Nephron progenitor cell (in vitro differentiated cells): ENCODE measurements at regions not wholly inside any gene's neighbourhood (a gene's known extent, or its start where the extent isn't known, plus 50 kb on each side); places are given as distances from the start of the nearest gene placed in this dataset.

Experiments used
- DNase-seq: peaks from one replicate; pipeline ENCODE4 v3.0.0; 2021
- H3K27ac Mint-ChIP-seq: 2 replicates; pipeline ENCODE4 v1.8.0; 2021; ENCODE audit warnings: mild to moderate bottlenecking, moderate library complexity, mixed read lengths
- H3K27me3 Mint-ChIP-seq: 2 replicates; pipeline ENCODE4 v1.8.0; 2021; ENCODE audit warnings: mild to moderate bottlenecking, low read depth, mixed read lengths; ENCODE audit not compliant: poor library complexity
- H3K36me3 Mint-ChIP-seq: 2 replicates; pipeline ENCODE4 v1.8.0; 2021; ENCODE audit warnings: low read depth, mixed read lengths
- H3K4me1 Mint-ChIP-seq: 2 replicates; pipeline ENCODE4 v1.8.0; 2021; ENCODE audit warnings: mixed read lengths
- H3K4me3 Mint-ChIP-seq: 2 replicates; pipeline ENCODE4 v1.8.0; 2021; ENCODE audit warnings: mild to moderate bottlenecking, moderate library complexity, mixed read lengths
- H3K9me3 Mint-ChIP-seq: 2 replicates; pipeline ENCODE4 v1.8.0; 2021; ENCODE audit warnings: mild to moderate bottlenecking, moderate library complexity, mixed read lengths
- TF ChIP-seq, protein P1 (sequence below): fragments of 200-600 bp; sonication (generic); IDR thresholded peaks from 2 replicates; pipeline ENCODE4 v1.5.0; 2021; ENCODE audit warnings: antibody characterized with exemption

DNA sequence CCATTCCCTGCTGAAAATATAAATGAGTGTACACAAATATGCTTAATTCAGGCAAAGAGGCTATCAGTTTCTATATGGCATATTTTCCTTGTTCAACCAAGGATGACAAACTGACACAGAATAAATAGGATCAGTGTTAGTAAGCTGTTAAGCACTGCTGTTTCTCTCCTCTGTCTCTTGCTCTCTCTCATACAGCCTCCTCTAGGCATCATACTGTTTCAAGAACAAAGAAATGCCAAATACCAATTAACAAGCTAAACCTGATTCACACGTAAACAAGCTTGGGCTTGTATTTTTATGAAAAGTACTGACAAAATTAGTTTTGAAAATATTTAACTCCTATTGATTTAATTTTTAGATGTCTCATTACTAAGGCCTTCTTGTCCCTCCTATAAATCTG, 1027.2 kb upstream of the ACVR2A start:
- Mint-ChIP-seq H3K9me3 (peaks cover 10% of the 10 kb centered on the region), H3K4me3 (no peak overlapping the region), H3K36me3 (no peaks in the 10 kb centered on the region), H3K27ac (no peak overlapping the region), H3K27me3 (no peaks in the 10 kb centered on the region), H3K4me1 (no peaks in the 10 kb centered on the region)
- DNase-seq: no peak
- TF ChIP-seq, protein P1, sequence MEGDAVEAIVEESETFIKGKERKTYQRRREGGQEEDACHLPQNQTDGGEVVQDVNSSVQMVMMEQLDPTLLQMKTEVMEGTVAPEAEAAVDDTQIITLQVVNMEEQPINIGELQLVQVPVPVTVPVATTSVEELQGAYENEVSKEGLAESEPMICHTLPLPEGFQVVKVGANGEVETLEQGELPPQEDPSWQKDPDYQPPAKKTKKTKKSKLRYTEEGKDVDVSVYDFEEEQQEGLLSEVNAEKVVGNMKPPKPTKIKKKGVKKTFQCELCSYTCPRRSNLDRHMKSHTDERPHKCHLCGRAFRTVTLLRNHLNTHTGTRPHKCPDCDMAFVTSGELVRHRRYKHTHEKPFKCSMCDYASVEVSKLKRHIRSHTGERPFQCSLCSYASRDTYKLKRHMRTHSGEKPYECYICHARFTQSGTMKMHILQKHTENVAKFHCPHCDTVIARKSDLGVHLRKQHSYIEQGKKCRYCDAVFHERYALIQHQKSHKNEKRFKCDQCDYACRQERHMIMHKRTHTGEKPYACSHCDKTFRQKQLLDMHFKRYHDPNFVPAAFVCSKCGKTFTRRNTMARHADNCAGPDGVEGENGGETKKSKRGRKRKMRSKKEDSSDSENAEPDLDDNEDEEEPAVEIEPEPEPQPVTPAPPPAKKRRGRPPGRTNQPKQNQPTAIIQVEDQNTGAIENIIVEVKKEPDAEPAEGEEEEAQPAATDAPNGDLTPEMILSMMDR: no peak

DNA sequence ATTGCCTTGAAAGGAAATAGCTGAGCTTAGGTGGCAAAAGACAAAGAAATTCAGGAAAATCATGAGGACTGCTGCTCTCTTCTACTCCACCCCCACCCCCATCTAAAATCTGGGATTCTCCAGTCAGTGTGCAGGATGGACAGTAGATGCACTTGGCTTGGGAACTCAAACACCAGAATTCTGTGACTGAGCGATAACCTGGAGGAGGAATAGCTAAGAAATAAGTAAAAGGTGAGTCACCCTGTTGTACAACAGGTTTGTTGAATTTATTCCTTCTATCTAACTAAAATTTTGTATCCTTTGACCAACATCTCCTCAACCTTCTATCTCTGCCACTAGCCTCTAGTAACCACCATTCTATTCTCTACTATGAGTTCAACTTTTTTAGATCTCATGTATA, 1029.9 kb upstream of the ACVR2A start:
- DNase-seq: no peak
- Mint-ChIP-seq H3K27me3 (no peaks in the 10 kb centered on the region), H3K9me3 (peaks cover 22% of the 10 kb centered on the region), H3K4me1 (no peaks in the 10 kb centered on the region), H3K4me3 (no peak overlapping the region), H3K27ac (no peak overlapping the region), H3K36me3 (no peaks in the 10 kb centered on the region)
- TF ChIP-seq, protein P1: no peak

DNA sequence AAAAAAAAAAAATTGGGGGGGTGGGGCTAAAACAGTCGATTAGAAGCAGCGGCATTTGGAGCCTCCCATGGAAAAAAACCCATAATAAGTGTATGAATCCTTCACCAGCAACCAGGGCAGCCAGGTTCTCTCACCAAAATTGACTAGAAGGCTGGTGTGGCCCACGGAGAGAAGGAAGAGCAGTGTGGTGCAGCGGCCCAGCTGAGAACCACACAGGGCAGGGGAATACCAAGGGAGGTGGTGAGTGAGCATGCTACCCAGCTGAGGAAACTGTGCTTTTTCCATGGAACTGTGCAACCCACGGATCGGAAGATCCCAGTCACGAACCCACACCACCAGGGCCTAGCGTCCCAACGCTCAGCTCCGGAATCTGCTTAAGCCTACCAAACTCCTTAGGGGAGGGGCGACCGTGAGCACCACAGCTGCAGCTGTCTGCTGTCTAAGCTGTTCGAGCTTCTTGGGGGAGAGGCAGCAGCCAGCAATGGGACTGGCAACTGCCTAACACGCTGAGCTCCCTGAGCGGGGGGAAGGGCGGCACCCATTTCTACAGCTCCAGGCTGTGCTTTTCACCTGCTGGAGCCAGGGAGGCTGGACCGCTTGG, 1037.2 kb upstream of the ACVR2A start:
- no peak for DNase-seq
- TF ChIP-seq, protein P1: no peak
- H3K9me3 Mint-ChIP-seq: peaks cover 12% of the 10 kb centered on the region
- peaks cover 9% of the 10 kb centered on the region for H3K27me3 Mint-ChIP-seq
- H3K36me3 Mint-ChIP-seq: no peaks in the 10 kb centered on the region
- no peak overlapping the region for H3K4me3 Mint-ChIP-seq
- H3K27ac Mint-ChIP-seq: no peak overlapping the region
- H3K4me1 Mint-ChIP-seq: no peaks in the 10 kb centered on the region

DNA sequence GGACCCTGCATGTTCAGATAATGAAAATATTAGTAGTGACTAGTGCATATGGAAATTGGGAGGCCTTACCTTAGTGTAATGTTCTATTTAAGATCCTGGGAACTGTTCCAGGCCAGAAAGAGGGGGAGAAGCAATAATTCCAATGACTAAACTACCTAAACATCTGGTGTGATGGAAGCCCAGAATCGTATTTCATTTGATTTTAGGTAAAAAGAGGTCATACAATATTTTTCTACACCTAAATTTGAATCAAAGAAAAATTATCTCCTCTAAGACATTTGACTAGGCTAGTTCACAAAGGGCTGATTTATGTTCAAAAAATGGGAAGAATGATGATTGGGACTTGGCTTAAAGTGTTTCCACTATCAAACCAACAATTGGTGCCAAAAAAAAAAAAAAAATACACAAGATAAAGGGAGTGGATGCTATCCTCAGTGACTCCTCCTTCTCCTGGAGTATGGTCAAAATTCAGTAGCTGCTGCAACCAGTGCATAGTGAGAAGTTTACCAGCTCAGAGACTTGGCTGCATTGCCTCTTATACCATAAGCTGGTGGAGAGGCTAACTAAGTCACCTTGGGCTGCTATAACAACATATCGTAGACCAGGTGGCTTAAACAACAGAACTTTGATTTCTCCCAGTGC, 1038.3 kb upstream of the ACVR2A start:
- no peak for DNase-seq
- H3K27ac Mint-ChIP-seq: no peak overlapping the region
- TF ChIP-seq, protein P1: no peak
- no peaks in the 10 kb centered on the region for H3K36me3 Mint-ChIP-seq
- H3K4me3 Mint-ChIP-seq: no peak overlapping the region
- no peaks in the 10 kb centered on the region for H3K4me1 Mint-ChIP-seq
- H3K27me3 Mint-ChIP-seq: peaks cover 9% of the 10 kb centered on the region
- H3K9me3 Mint-ChIP-seq: peaks cover 2% of the 10 kb centered on the region

DNA sequence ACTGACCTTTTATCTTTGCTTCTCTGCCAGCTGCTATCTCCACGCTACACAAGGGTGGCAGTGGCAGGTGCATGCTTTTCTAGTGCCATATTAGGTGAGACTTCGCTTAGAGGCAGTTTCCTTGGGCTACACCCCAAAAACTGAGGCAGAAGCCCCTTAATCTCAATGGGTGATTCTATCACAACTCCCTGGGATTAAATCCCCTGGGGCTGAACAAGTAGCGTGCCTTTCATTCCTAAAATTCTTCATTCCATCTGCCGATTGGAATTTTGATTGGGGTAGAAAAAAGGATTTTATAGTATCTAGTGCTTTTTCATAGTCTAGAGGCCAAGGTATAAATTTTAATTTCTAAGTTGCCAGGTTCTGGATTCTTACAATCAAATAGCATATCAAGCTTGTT, 1040.5 kb upstream of the ACVR2A start:
- H3K36me3 Mint-ChIP-seq: no peaks in the 10 kb centered on the region
- no peaks in the 10 kb centered on the region for H3K4me1 Mint-ChIP-seq
- H3K9me3 Mint-ChIP-seq: no peaks in the 10 kb centered on the region
- peaks cover 7% of the 10 kb centered on the region for H3K27me3 Mint-ChIP-seq
- H3K27ac Mint-ChIP-seq: no peak overlapping the region
- TF ChIP-seq, protein P1: no peak
- DNase-seq: no peak
- H3K4me3 Mint-ChIP-seq: no peak overlapping the region

DNA sequence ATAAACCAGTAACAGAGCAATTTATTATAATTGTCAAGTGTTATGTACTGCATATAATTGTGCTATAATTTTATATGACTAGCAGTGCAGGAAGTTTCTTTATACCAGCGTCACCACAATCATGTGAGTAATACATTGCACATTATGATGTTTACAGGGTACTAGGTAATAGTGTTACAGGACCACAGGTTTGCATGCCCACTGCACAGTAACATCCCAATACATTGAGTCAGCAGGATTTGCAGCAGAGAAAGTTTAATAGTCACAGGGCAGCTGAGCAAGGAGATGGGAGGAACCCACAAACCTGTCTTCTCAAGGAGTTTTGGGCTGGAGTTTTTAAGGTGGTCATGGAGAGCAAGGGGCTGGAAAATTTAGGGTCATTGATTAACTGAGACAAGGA, 1042.9 kb upstream of the ACVR2A start:
- no peaks in the 10 kb centered on the region for H3K9me3 Mint-ChIP-seq
- H3K27ac Mint-ChIP-seq: no peak overlapping the region
- peaks cover 5% of the 10 kb centered on the region for H3K27me3 Mint-ChIP-seq
- H3K4me3 Mint-ChIP-seq: no peak overlapping the region
- H3K36me3 Mint-ChIP-seq: no peaks in the 10 kb centered on the region
- TF ChIP-seq, protein P1: no peak
- no peaks in the 10 kb centered on the region for H3K4me1 Mint-ChIP-seq
- no peak for DNase-seq
